HG02610 (cell line): ENCODE measurements at regions not wholly inside any gene's neighbourhood (a gene's known extent, or its start where the extent isn't known, plus 50 kb on each side); places are given as distances from the start of the nearest gene placed in this dataset.

Experiments
- ATAC-seq: cut with Tn5 transposase; IDR thresholded peaks from one replicate; pipeline ENCODE4 v1.9.1; 2021; ENCODE audit warnings: mild to moderate bottlenecking, moderate library complexity; ENCODE audit not compliant: unreplicated experiment

GRCh38 chr3:59160133-59160746 is 110.4 kb upstream of the CFAP20DC start:
- no peak for ATAC-seq

- no peak for ATAC-seq
Measured at GRCh38 chr3:59153648-59154047, 103.8 kb upstream of the CFAP20DC start.

- no peak for ATAC-seq
Measured at GRCh38 chr3:59152943-59153342, 103.1 kb upstream of the CFAP20DC start.

GRCh38 chr3:59150039-59150438 is 100.2 kb upstream of the CFAP20DC start:
- no peak for ATAC-seq

GRCh38 chr3:59149166-59149565 is 99.3 kb upstream of the CFAP20DC start:
- ATAC-seq = no peak

- no peak for ATAC-seq
Measured at GRCh38 chr3:59143447-59143846, 93.6 kb upstream of the CFAP20DC start.

- no peak for ATAC-seq
Measured at GRCh38 chr3:59142556-59142955, 92.7 kb upstream of the CFAP20DC start.

- ATAC-seq = no peak
Measured at GRCh38 chr3:59138966-59139365, 89.1 kb upstream of the CFAP20DC start.

GRCh38 chr3:59137415-59137814 is 87.6 kb upstream of the CFAP20DC start:
- ATAC-seq = no peak

GRCh38 chr3:59136081-59136480 is 86.3 kb upstream of the CFAP20DC start:
- ATAC-seq = no peak

GRCh38 chr3:59135096-59135495 is 85.3 kb upstream of the CFAP20DC start:
- ATAC-seq = no peak

- ATAC-seq = no peak
Measured at GRCh38 chr3:59133311-59133710, 83.5 kb upstream of the CFAP20DC start.

GRCh38 chr3:59131016-59131766 is 81.4 kb upstream of the CFAP20DC start:
- no peak for ATAC-seq

GRCh38 chr3:59128685-59129084 is 78.9 kb upstream of the CFAP20DC start:
- ATAC-seq = no peak

- ATAC-seq = no peak
Measured at GRCh38 chr3:59127071-59127470, 77.2 kb upstream of the CFAP20DC start.

GRCh38 chr3:59126446-59126845 is 76.6 kb upstream of the CFAP20DC start:
- no peak for ATAC-seq

- ATAC-seq = no peak
Measured at GRCh38 chr3:59121346-59122144, 71.7 kb upstream of the CFAP20DC start.

- ATAC-seq = no peak
Measured at GRCh38 chr3:59118928-59119327, 69.1 kb upstream of the CFAP20DC start.

GRCh38 chr3:59117396-59117795 is 67.6 kb upstream of the CFAP20DC start:
- ATAC-seq = no peak

- no peak for ATAC-seq
Measured at GRCh38 chr3:59116233-59116537, 66.4 kb upstream of the CFAP20DC start.

- ATAC-seq = no peak
Measured at GRCh38 chr3:59115364-59116232, 65.8 kb upstream of the CFAP20DC start.
